ENCODE measurements at regions not wholly inside any gene's neighbourhood (a gene's known extent, or its start where the extent isn't known, plus 50 kb on each side); places are given as distances from the start of the nearest gene placed in this dataset.

GRCh38 chr12:59382282-59383078 lies 213.3 kb upstream of the SLC16A7 start (continued):
- TF ChIP-seq, protein P1, sequence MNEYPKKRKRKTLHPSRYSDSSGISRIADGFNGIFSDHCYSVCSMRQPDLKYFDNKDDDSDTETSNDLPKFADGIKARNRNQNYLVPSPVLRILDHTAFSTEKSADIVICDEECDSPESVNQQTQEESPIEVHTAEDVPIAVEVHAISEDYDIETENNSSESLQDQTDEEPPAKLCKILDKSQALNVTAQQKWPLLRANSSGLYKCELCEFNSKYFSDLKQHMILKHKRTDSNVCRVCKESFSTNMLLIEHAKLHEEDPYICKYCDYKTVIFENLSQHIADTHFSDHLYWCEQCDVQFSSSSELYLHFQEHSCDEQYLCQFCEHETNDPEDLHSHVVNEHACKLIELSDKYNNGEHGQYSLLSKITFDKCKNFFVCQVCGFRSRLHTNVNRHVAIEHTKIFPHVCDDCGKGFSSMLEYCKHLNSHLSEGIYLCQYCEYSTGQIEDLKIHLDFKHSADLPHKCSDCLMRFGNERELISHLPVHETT (CRISPR knock-in tag; conservative IDR thresholded peaks at IDR 0.05) = no peak
- TF ChIP-seq ZNF83 (CRISPR knock-in tag; IDR thresholded peaks at IDR 0.05; ENCODE audit: borderline replicate concordance) (no peak), ZNF770 (CRISPR knock-in tag; IDR thresholded peaks at IDR 0.05) (no peak), FOXK2 (IDR thresholded peaks at IDR 0.05) (no peak), SIN3B (IDR thresholded peaks at IDR 0.05; ENCODE audit: low read length) (no peak), ZNF773 (CRISPR knock-in tag; IDR thresholded peaks at IDR 0.05; ENCODE audit: borderline replicate concordance) (no peak), ZFP62 (CRISPR knock-in tag; IDR thresholded peaks at IDR 0.05) (no peak), SALL1 (CRISPR knock-in tag; IDR thresholded peaks at IDR 0.05) (no peak), CSRNP2 (CRISPR knock-in tag; conservative IDR thresholded peaks at IDR 0.05; ENCODE audit: low read depth) (no peak)

All from HepG2 (cell line).